A204.1 (cell line): ENCODE measurements at regions not wholly inside any gene's neighbourhood (a gene's known extent, or its start where the extent isn't known, plus 50 kb on each side); places are given as distances from the start of the nearest gene placed in this dataset.

ENCODE experiments used
- FAIRE-seq: peaks from 2 replicates; lab custom pipeline; 2012; peaks lifted over from hg19 to GRCh38; lab: Jason Lieb, UNC

GRCh38 chr5:174291162-174291561, 245.7 kb downstream of the NSG2 start:
- FAIRE-seq: no peak

DNA sequence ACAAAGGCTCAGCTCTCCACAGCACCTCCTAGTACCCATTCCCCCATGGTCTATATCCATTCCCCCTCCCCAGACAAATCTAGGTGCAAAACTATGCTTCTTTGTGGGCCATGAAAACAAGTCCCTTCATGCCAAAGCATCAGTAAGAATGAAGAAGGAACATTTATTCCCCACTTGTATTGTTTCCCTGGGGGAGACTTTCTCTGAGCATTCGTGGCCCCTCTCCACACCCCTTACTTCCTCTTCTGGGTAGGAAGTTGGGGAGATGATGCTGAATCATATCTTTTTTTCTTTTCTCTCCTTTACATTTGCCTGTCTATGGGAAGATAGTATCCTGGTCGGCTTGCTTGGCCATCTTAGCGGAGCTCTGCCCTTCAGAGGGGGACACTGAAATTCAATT, 246.8 kb downstream of the NSG2 start:
- no peak for FAIRE-seq

DNA sequence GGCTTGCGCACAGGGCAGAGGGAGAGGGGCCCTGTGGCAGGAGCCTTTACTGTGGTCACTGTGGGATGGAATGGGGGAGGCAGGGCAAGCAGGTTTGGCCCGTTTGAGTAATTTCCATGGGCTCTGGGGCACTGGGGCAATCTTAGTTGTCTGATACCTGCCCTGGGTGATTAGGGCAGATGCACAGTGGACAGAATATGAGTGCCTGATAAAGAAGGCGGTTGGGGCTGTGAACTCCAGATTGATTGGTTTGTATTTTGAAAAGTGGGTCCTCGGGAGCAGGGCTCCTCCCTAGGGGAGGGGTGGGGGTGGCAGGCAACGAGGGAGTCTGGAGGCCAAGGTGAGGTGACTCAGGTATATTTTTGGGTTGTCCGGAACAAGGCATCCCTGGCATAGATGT, 247.5 kb downstream of the NSG2 start:
- FAIRE-seq: no peak

DNA sequence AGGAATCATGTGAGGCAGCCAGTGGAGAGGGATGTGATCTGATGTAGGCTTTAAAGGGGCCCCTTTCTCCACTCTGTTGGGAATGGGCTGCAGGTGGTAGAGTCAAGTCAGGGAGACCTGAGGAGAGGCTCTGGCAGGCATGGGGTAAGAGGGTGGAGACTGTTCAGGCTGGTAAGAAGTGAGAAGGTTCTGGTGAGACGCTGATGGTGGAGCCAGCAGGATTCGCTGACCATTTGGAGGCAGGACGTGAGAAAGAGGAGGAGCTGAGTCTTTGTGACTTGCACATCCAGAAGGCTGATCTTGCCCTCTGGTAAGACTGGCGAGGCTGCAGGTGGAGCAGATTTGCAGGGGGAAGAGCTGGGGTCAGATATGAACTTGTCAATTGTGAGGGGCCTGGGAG, 248.0 kb downstream of the NSG2 start:
- no peak for FAIRE-seq

DNA sequence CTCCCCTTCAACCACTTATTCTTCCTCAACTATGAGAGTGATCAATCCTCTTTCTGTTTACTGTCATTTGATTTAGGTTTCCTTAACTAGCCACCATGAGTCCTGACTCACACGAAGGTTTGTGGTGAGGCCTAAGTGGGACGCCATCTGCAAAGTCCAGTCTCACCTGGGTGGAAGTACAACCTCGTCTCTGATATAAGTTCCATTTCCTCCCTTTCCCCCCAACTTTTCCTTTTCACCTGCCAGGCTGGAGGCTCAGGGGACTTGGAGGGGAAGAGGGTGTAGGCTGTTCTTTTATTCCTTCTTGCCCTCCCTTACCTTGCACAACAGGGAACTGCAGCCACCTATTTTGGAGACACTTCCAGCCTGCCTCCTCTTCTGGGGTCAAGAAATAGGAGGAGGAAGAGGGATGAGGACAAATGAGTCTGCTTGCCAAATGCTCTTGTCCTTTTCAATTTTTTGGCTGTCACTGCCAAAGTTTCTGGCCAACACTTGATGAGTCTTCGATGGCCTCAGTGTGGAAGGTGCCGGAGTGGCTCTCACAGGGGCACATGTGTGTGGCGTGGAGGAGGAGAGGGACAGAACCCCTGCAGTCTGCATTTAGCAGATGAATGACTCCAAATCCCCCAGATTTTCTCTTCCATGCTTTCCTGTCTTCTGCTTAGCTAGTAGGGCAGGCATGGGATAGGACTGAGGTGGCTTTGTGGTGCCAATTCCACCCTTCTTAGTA, 249.6 kb downstream of the NSG2 start:
- no peak for FAIRE-seq

DNA sequence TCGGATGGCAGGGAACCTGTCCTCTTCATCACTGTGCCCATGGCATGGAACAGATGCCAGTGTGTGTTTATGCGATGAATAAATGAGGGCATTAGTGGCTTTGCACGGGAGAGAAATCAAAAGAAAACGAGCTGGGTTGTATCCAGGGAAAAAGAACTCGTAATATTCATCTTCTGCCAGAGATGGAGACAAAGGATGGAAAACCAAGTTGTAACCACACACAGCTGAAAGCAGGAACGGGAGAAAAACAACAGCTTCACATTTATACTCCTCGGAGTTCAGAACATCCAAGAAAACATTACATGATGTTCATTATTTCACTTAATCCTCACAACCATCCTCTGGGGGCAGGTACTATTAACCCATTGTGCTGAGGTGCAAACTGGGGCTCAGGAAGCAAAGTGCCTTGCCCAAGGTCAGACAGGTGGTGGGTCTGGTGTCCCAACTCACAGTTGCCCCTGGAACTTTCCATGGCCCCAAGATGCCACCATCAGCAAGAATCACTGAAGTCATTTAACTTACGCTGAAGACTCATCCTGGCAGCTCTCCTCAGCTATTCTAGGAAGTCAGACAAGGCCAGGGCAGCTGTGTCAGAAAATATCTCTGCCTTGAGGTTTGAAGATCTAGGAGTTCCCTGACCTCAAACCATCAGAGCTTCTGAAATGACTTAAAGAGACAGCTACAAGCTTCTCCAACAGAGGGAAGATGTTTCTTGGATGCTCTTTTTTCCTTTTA, 250.4 kb downstream of the NSG2 start:
- no peak for FAIRE-seq

GRCh38 chr5:174300118-174300940, 254.8 kb downstream of the NSG2 start:
- FAIRE-seq: no peak

- FAIRE-seq: no peak
These were observed 255.6 kb downstream of the NSG2 start for GRCh38 chr5:174300941-174301761.

DNA sequence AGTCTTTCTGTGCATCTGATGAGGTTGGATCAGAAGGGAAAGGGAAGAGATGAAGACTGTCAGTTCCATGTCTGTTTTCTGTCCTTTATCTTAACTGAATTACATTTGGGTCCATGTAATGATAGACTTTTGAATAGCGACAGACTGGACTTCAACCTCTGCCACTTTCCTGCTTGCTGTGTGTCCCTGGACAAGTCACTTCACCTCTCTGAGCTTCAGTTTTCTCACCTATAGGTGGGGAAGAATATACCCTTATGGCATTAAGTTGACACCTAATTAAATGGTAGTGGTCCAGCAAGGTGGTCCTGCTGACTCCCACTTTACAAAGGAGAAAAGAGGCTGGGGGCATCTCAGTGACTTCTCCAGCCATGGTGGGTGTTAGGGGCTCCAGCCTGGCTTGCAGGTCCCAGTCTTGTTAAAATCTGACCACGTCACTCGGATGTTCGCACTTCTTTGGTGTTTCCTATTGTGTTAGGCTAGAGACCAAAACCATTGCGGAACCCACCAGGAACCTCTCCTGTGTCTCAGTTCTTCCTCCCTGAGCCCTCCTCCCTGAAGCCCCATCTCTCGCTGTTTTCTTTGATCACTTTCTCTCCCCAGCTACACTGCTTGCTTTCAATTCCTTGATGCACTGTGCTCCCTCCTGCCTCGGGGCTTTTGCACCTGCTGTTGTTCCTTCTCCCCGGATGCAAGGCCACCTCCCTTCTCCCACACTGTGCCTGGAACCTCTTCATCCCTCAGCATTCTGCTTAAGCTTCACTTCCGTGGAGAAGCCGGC, 256.5 kb downstream of the NSG2 start:
- FAIRE-seq: no peak

- FAIRE-seq: no peak
These were observed 257.5 kb downstream of the NSG2 start for GRCh38 chr5:174303035-174303434.

- no peak for FAIRE-seq
These were observed 258.0 kb downstream of the NSG2 start for GRCh38 chr5:174303437-174304045.

DNA sequence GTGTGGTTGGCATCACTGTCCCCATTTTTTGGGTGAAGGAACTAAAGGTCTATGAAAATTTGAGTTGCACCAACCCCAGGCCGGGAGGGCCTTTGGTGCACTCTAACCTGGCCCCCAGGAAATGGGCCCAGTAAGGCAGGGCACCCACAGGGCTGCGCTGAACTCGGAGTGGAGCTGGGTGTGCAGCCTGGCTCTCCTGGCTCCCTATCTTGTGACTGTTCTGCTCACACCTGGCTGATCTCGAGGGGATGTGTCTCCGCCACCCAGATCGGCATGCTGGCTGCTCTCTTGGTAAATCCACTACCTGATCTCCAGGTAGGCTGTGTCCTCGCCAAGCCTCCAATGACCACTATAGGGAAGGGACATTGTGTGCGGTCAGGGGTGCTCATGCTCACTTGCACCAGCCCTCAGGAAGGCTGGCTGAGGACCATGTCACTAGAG, 259.8 kb downstream of the NSG2 start:
- FAIRE-seq: no peak

- FAIRE-seq: no peak
These were observed 261.0 kb downstream of the NSG2 start for GRCh38 chr5:174306345-174307030.

- no peak for FAIRE-seq
These were observed 261.5 kb downstream of the NSG2 start for GRCh38 chr5:174307031-174307408.

DNA sequence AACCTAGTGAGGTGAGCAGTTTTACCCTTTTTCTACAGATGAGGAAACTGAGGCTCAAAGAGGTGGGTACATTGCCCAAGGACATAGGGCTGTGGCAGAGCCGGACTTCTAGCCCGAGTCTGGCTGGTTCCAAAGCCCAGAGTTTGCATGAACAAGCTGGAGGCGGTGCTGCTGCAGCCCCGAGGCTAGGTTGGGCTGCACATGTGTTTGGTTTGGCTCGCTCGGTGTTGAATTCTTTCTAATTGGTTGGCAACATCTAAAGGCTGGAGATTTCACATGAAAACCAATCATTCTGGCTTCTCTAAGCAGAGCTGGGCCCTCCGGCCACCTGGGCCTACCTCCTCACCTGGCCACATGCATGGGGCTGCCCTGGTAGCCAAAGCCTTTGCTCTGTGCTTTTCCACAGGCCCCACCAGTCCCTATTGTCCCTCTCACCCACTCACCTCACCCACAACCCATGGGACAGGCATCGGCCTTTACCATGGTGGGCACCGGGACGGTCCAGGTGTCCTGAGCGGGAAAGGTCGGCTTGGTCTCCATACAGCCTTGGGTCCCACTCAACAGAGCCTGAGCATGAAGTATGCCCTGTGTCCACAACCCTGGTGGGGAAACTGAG, 262.3 kb downstream of the NSG2 start:
- no peak for FAIRE-seq

- FAIRE-seq: no peak
These were observed 263.8 kb downstream of the NSG2 start for GRCh38 chr5:174309131-174309795.

GRCh38 chr5:174310243-174310642, 264.7 kb downstream of the NSG2 start:
- FAIRE-seq: no peak

DNA sequence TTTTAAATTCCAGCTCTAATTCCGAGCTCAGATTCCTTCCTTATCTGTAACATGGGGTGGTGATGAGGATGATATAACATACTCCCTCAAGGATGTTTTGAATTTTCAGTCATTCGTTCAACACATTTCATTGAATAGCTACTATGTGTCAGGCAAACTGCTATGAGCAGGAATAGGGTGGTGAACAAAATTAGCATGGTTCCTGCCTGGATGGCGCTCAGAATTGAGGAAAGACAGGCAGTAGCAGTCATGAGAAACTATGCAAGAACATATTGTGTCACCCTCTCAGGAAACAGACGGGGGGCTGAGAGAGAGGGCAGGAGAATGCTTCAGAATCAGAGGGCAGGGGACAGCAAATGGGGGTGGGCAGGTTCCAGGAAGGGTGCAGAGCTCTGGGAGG, 265.2 kb downstream of the NSG2 start:
- FAIRE-seq: no peak

DNA sequence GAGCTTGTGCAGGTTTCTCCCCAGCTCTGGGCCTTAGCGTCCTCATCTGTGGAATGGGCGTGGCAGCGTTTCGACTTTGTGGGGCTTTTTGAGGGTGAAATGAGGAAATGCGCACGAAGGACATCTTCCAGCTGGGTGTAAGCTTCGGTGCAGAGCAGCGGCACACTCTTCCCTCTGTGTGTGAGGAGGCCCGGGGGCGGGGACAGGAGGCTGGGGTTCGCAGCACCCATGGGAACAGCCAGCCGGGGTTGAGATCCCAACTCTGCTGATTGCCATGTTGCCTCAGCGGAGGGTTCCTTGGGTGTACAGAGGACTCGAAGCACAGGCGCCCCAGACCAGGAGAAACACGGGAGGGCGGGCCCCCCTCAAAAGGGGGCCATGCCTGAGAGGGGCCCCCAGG, 265.6 kb downstream of the NSG2 start:
- no peak for FAIRE-seq
